Islet of Langerhans (tissue), 1 donor: ENCODE measurements at regions not wholly inside any gene's neighbourhood (a gene's known extent, or its start where the extent isn't known, plus 50 kb on each side); places are given as distances from the start of the nearest gene placed in this dataset.

Experiments used
- FAIRE-seq: peaks from one replicate; lab custom pipeline; 2011; peaks lifted over from hg19 to GRCh38; lab: Jason Lieb, UNC

GRCh38 chr5:2204366-2205184, 321.9 kb upstream of the IRX4 start:
- FAIRE-seq: no peak

DNA sequence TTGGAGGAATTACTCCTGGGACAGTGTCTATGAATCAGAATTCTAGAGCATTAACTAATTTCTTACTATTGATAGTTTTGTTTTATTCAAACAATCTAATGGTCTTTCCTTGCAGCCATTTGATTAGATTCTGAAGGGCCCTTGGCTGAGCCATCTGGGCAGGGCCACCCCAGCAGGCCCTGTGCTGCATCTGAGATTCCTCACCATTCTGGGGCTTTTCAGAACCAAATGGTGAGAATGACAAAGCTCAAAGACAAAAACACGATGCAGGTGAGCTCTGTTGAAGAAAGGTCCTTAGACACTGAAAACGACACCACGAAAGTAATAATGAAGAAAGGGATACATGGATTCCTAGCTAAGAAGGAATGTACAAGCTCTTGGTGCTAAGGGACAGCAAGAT, 321.0 kb upstream of the IRX4 start:
- FAIRE-seq: no peak

- no peak for FAIRE-seq
Measured at GRCh38 chr5:2201832-2202231, 319.1 kb upstream of the IRX4 start.

- FAIRE-seq: no peak
Measured at GRCh38 chr5:2201421-2201820, 318.7 kb upstream of the IRX4 start.

DNA sequence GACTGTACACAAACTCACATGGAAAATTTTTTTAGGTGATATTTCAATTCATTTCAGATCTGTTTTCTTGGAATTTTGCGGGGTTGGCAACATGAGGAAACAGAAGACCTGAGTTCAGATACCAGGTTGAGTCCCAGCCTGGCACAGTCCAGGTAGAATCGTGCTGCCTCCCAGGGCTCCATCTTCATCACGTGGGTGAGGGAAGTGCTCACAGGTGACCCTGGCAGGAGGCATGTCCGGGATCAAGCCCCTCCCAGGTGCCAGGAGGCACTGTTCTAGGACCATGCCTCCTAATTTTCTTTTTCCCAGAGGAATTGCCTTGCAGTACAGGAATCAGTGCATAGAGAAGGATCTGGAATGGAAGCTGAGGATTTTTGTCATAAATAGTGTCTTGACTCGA, 318.3 kb upstream of the IRX4 start:
- no peak for FAIRE-seq

GRCh38 chr5:2200261-2200950, 317.7 kb upstream of the IRX4 start:
- no peak for FAIRE-seq

GRCh38 chr5:2199697-2200096, 317.0 kb upstream of the IRX4 start:
- FAIRE-seq: no peak

DNA sequence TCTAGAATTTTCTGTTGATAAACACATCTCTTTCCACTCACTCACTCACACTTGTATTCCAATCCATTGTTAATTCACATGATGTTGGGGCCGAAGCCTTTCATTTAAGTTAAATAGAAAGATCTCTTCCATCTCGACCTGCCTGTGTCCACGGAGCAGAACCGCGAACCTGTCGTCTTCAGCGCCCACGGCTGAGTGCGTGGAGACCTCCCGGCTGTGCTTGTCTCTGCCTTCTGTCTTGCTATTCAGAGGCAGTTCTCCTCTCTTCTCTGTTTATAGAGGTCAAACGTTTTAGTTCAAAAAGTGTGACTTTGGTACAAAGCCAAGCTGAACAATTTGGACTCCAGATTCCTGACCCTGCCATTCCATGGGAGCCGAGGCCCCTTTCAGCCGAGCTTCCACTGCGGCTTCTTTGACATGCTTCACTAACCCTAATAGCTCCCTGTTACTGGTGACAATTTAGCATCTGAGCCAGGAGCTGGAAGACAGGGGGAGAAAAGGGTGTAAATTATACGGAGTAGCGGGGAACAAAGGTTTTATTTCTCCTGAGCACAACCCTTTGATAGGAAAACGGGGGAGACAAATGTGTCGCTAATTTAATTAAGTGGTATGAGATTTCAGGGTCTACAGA, 314.4 kb upstream of the IRX4 start:
- no peak for FAIRE-seq

DNA sequence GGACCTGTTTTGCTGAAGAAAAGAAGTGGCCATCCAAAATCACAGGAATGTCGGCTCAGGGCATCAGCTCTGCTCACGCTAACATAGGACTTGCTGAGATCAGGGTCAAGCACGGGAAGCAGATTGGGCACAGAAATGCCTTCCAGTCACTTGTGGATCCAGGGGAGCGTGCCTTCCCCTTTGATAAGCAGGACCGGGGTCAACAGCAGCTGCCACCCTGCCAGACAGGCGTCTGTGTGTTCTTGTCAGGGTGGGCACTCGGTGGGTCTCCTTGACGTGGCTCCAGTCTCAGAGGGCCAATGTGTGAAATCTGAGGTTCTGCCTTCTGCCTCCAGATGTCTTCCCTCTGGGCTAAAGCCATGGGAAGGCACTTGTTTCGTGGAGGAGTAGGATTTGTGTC, 313.7 kb upstream of the IRX4 start:
- no peak for FAIRE-seq

DNA sequence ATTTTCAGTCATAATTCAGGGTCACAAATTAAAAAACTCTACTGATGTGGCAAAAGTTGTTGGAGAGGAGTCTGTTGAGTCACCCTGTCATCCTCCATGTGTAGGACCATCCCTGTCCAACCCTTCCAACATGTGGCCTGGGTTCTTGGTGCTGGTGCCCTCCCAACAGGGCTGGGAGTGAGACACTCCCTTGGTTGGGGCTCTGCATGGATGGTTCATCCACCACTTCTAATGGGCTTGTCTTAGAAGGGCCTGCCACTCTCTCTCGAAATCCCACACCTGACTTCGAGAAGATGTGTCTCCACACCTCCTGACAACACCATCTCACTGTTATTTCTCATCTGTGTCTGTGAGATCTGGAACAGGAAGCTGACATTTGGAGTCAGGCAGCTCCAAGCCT, 312.2 kb upstream of the IRX4 start:
- no peak for FAIRE-seq

DNA sequence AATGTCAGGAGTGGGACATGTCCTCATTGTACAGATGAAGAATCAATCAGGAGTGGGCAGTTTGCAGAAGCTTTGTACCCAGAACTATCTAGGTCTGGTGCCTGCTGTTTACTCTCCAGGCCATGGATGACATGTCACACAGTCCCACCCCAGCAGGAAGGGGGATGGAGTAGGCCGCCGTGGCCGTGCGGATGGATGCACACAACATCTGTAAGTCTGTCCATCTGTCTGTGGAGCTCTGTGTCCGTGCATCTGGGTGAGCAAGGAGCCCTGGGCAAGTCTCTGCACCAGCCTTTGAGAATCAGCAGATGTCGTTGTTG, 311.5 kb upstream of the IRX4 start:
- FAIRE-seq: no peak

DNA sequence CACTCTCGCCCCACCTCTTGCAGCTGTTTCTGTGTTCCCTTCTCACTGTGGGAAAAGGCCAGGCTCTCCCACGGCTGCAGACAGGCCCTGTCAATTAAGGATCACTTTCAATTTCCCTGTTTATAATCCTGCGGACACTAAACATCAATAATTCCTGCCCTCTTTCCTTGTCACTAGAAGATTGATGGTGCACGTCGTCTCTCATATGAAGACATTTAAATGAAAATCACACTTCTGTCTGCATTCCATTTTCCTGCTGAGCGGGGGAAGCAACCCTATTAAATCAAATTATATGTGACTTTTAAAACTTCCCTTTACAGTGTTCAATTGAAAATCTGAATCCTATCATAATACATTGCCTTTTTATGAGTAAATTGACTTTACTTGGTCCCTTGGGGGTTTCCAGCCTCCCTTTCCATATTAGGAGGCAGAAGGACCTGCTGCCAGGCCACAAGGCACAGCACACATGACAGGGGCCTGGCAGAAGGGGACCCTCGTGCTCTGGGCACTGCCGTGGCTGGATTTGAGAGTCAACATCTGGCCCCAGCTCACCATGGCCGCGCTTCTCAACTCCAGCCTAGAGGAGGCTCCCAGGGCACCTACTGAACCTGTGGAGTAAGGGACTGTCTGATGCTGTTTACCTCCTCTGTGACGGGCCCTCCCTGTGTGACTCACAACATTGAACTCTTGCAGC, 311.0 kb upstream of the IRX4 start:
- no peak for FAIRE-seq

- FAIRE-seq: no peak
Measured at GRCh38 chr5:2193142-2193541, 310.4 kb upstream of the IRX4 start.

DNA sequence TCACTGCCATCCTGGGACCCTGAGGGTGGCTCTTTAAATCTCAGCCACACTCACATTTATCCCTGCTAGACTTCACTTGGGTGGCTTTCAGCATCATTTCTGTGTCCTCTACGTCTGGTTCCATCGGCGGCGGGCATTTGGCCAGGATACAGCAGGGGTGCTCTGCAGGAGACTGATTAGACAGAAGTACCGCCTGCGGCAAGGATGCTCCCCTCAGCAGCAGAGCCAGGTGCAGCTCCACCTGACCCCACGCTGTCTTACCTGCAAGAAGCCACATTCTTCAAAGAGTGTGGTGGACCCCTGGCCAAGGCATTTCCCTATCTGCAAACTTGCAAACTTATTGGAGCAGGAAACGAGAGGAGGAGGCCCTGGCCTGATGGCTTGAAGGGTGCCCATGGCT, 309.8 kb upstream of the IRX4 start:
- no peak for FAIRE-seq

DNA sequence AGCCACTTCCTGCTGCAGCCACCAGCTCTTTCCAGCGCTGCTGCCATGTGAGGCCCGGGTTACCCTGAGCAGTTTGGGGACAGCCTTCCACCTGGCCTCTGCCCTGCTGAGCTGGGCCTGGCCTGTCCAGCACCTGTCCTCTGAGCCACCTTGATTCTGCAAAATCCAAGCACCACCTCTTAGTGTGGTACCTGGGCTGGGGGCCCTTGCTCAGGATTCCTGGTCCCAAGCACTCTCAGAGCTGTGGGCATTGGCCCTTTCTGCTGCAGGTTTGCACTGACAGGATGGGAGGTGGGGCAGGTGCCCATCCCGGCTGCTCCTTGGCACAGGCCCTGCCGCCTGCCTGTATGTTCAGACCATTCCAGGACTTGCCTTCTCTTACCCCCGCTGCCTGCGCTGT, 309.2 kb upstream of the IRX4 start:
- FAIRE-seq: no peak

GRCh38 chr5:2190549-2190948, 307.8 kb upstream of the IRX4 start:
- FAIRE-seq: no peak

GRCh38 chr5:2188661-2189060, 305.9 kb upstream of the IRX4 start:
- FAIRE-seq: no peak

GRCh38 chr5:2188137-2188536, 305.4 kb upstream of the IRX4 start:
- FAIRE-seq: no peak

GRCh38 chr5:2187687-2188086, 305.0 kb upstream of the IRX4 start:
- FAIRE-seq: no peak

- no peak for FAIRE-seq
Measured at GRCh38 chr5:2187156-2187555, 304.4 kb upstream of the IRX4 start.

GRCh38 chr5:2186472-2187015, 303.8 kb upstream of the IRX4 start:
- FAIRE-seq: no peak

- FAIRE-seq: no peak
Measured at GRCh38 chr5:2185646-2186471, 303.1 kb upstream of the IRX4 start.
